GM23338 (cell line): ENCODE measurements at regions not wholly inside any gene's neighbourhood (a gene's known extent, or its start where the extent isn't known, plus 50 kb on each side); places are given as distances from the start of the nearest gene placed in this dataset.

Source experiments
- ATAC-seq: fragments of 200-7000 bp; cut with Tn5 transposase; 3 replicates; pipeline ENCODE4 v1.9.1; 2020
- DNase-seq: peaks from one replicate; pipeline ENCODE4 v3.0.0-alpha.2; 2015; ENCODE audit warnings: low spot score
- H2AFZ ChIP-seq: fragments of 200-600 bp; sonication (generic); 2 replicates; pipeline ENCODE4 v1.8.0; 2016; ENCODE audit warnings: antibody characterized with exemption, mild to moderate bottlenecking, moderate library complexity
- H3F3A ChIP-seq: fragments of 200-600 bp; sonication (generic); replicated peaks from 2 replicates; pipeline ENCODE4 v1.8.0; 2017; ENCODE audit warnings: antibody characterized with exemption, mixed run types, low read depth
- H3K27ac ChIP-seq: fragments of 200-600 bp; sonication (generic); 2 replicates; pipeline ENCODE4 v1.6.1; 2016; ENCODE audit warnings: low read depth
- H3K27me3 ChIP-seq: fragments of 200-600 bp; sonication (generic); 2 replicates; pipeline ENCODE4 v1.8.0; 2016; ENCODE audit warnings: mild to moderate bottlenecking, mixed run types, moderate library complexity; ENCODE audit not compliant: insufficient read depth
- H3K36me3 ChIP-seq: fragments of 200-600 bp; sonication (generic); 2 replicates; pipeline ENCODE4 v1.8.0; 2016; ENCODE audit warnings: mild to moderate bottlenecking; ENCODE audit not compliant: insufficient read depth
- H3K4me1 ChIP-seq: fragments of 200-600 bp; sonication (generic); 2 replicates; pipeline ENCODE4 v1.8.0; 2016; ENCODE audit warnings: mild to moderate bottlenecking, moderate library complexity; ENCODE audit not compliant: insufficient read depth
- H3K4me2 ChIP-seq: fragments of 200-600 bp; sonication (generic); 2 replicates; pipeline ENCODE4 v1.7.1; 2017; ENCODE audit warnings: mixed run types
- H3K4me3 ChIP-seq: fragments of 200-600 bp; sonication (generic); 2 replicates; pipeline ENCODE4 v1.6.1; 2016; ENCODE audit warnings: mixed run types
- H3K79me2 ChIP-seq: fragments of 200-600 bp; sonication (generic); replicated peaks from 2 replicates; pipeline ENCODE4 v1.8.0; 2017; ENCODE audit warnings: mild to moderate bottlenecking; ENCODE audit not compliant: insufficient read depth
- H3K9me2 ChIP-seq: fragments of 200-600 bp; sonication (generic); 2 replicates; pipeline ENCODE4 v1.8.0; 2017; ENCODE audit not compliant: insufficient read depth
- H4K20me1 ChIP-seq: fragments of 200-600 bp; sonication (generic); replicated peaks from 2 replicates; pipeline ENCODE4 v1.8.0; 2017; ENCODE audit warnings: mild to moderate bottlenecking; ENCODE audit not compliant: insufficient read depth
- H3K27ac Mint-ChIP-seq: 2 replicates; pipeline ENCODE4 v1.8.0; 2020; ENCODE audit warnings: inconsistent platforms, mild to moderate bottlenecking, moderate library complexity, mixed read lengths
- H3K27me3 Mint-ChIP-seq: 3 replicates; pipeline ENCODE4 v1.8.0; 2022; ENCODE audit warnings: low read depth, mild to moderate bottlenecking, moderate library complexity, mixed read lengths, inconsistent platforms; ENCODE audit not compliant: insufficient read depth, poor library complexity
- H3K36me3 Mint-ChIP-seq: 3 replicates; pipeline ENCODE4 v1.8.0; 2021; ENCODE audit warnings: low read depth, mild to moderate bottlenecking, inconsistent platforms, moderate library complexity, mixed read lengths
- H3K4me1 Mint-ChIP-seq: 3 replicates; pipeline ENCODE4 v1.8.0; 2020; ENCODE audit warnings: mild to moderate bottlenecking, inconsistent platforms, mixed read lengths
- H3K4me3 Mint-ChIP-seq: 3 replicates; pipeline ENCODE4 v1.8.0; 2021; ENCODE audit warnings: moderate library complexity, mild to moderate bottlenecking, inconsistent platforms, mixed read lengths
- H3K9me3 Mint-ChIP-seq: 3 replicates; pipeline ENCODE4 v1.8.0; 2020; ENCODE audit warnings: moderate library complexity, mild to moderate bottlenecking, inconsistent platforms, mixed read lengths
- CREB1 ChIP-seq: fragments of 250-450 bp; sonication (Bioruptor Pico); IDR thresholded peaks from 2 replicates; pipeline ENCODE4 v1.5.0; 2020; ENCODE audit warnings: low read depth, mild to moderate bottlenecking, moderate library complexity
- EZH2 ChIP-seq: fragments of 200-600 bp; sonication (generic); IDR thresholded peaks from one replicate; pipeline ENCODE4 v1.8.0; 2017; ENCODE audit warnings: antibody characterized with exemption, mild to moderate bottlenecking, low read depth; ENCODE audit not compliant: unreplicated experiment
- EZH2phosphoT487 ChIP-seq: fragments of 200-600 bp; sonication (generic); IDR thresholded peaks from one replicate; pipeline ENCODE4 v1.8.1; 2018; ENCODE audit warnings: antibody characterized with exemption; ENCODE audit not compliant: unreplicated experiment
- JUNB ChIP-seq: IDR thresholded peaks from one replicate; pipeline ENCODE4 v1.6.1; 2016; ENCODE audit warnings: antibody characterized with exemption; ENCODE audit not compliant: unreplicated experiment
- NANOG ChIP-seq: IDR thresholded peaks from 2 replicates; pipeline ENCODE4 v1.6.1; 2016; ENCODE audit warnings: antibody characterized with exemption, borderline replicate concordance
- POLR2AphosphoS5 ChIP-seq: IDR thresholded peaks from 2 replicates; pipeline ENCODE4 v1.6.1; 2016; ENCODE audit warnings: antibody characterized with exemption, low read depth
- STAT1 ChIP-seq: IDR thresholded peaks from one replicate; pipeline ENCODE4 v1.6.1; 2016; ENCODE audit warnings: antibody characterized with exemption; ENCODE audit not compliant: unreplicated experiment
- ZNF114 ChIP-seq: fragments of 250-450 bp; sonication (Bioruptor Pico); IDR thresholded peaks from 2 replicates; pipeline ENCODE4 v1.5.0; 2020; ENCODE audit warnings: mild to moderate bottlenecking, moderate library complexity
- ZNF331 ChIP-seq: fragments of 250-450 bp; sonication (Bioruptor Pico); IDR thresholded peaks from 2 replicates; pipeline ENCODE4 v1.5.0; 2020; ENCODE audit warnings: low read depth, mild to moderate bottlenecking, moderate library complexity
- TF ChIP-seq, protein P1 (sequence below): fragments of 250-450 bp; sonication (Bioruptor Pico); IDR thresholded peaks from 2 replicates; pipeline ENCODE4 v1.5.0; 2020; ENCODE audit warnings: mild to moderate bottlenecking, moderate library complexity
- TF ChIP-seq, protein P2 (sequence below), 2 experiments: fragments of 200-600 bp in 1 of 2; sonication (generic) in 1 of 2; conservative IDR thresholded peaks; 2 replicates each; pipeline versions ENCODE4 v1.5.1 to v1.6.1; 2016 to 2017; ENCODE audit warnings: antibody characterized with exemption in 2 of 2, low read depth in 2 of 2, mild to moderate bottlenecking in 2 of 2, moderate library complexity in 1 of 2
- TF ChIP-seq, protein P3 (sequence below): IDR thresholded peaks from one replicate; pipeline ENCODE4 v1.6.1; 2018; ENCODE audit warnings: antibody characterized with exemption; ENCODE audit not compliant: unreplicated experiment
- TF ChIP-seq, protein P4 (sequence below): IDR thresholded peaks from 2 replicates; pipeline ENCODE4 v1.6.1; 2016; ENCODE audit warnings: antibody characterized with exemption

DNA sequence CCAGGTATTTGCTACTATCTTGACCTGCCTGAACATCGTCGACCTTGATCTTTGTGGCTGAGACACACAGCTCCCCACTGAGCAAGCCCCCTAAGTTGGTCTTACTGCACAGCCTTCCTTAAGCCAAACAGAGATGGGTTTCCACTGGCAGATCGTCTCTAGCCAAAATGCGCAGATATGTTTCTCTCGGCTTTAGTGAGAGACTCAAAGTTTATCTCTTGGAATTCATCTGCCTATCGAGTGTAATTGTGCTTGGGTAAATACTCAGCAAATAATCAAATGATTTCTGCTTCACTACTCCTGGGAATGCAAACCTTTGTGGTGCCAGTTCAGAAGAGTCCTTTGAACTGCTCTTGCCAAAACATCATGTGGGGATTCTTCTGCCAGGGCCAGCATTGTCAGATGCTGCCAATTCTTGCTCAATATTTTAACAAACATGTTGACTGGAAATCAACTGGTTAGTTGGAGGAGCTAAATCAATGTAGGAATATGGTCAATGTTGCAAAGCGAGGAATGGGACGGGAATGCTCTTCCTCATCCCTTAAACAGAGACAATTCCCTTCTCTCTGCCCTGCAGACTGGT, 141.2 kb upstream of the SLC28A3 start:
- TF ChIP-seq ZNF331 (CRISPR knock-in tag) (no peak), ZNF114 (CRISPR knock-in tag) (no peak), POLR2AphosphoS5 (no peak), NANOG (no peak), EZH2phosphoT487 (no peak), EZH2 (no peak), CREB1 (no peak), JUNB (no peak), STAT1 (no peak)
- TF ChIP-seq, protein P1, sequence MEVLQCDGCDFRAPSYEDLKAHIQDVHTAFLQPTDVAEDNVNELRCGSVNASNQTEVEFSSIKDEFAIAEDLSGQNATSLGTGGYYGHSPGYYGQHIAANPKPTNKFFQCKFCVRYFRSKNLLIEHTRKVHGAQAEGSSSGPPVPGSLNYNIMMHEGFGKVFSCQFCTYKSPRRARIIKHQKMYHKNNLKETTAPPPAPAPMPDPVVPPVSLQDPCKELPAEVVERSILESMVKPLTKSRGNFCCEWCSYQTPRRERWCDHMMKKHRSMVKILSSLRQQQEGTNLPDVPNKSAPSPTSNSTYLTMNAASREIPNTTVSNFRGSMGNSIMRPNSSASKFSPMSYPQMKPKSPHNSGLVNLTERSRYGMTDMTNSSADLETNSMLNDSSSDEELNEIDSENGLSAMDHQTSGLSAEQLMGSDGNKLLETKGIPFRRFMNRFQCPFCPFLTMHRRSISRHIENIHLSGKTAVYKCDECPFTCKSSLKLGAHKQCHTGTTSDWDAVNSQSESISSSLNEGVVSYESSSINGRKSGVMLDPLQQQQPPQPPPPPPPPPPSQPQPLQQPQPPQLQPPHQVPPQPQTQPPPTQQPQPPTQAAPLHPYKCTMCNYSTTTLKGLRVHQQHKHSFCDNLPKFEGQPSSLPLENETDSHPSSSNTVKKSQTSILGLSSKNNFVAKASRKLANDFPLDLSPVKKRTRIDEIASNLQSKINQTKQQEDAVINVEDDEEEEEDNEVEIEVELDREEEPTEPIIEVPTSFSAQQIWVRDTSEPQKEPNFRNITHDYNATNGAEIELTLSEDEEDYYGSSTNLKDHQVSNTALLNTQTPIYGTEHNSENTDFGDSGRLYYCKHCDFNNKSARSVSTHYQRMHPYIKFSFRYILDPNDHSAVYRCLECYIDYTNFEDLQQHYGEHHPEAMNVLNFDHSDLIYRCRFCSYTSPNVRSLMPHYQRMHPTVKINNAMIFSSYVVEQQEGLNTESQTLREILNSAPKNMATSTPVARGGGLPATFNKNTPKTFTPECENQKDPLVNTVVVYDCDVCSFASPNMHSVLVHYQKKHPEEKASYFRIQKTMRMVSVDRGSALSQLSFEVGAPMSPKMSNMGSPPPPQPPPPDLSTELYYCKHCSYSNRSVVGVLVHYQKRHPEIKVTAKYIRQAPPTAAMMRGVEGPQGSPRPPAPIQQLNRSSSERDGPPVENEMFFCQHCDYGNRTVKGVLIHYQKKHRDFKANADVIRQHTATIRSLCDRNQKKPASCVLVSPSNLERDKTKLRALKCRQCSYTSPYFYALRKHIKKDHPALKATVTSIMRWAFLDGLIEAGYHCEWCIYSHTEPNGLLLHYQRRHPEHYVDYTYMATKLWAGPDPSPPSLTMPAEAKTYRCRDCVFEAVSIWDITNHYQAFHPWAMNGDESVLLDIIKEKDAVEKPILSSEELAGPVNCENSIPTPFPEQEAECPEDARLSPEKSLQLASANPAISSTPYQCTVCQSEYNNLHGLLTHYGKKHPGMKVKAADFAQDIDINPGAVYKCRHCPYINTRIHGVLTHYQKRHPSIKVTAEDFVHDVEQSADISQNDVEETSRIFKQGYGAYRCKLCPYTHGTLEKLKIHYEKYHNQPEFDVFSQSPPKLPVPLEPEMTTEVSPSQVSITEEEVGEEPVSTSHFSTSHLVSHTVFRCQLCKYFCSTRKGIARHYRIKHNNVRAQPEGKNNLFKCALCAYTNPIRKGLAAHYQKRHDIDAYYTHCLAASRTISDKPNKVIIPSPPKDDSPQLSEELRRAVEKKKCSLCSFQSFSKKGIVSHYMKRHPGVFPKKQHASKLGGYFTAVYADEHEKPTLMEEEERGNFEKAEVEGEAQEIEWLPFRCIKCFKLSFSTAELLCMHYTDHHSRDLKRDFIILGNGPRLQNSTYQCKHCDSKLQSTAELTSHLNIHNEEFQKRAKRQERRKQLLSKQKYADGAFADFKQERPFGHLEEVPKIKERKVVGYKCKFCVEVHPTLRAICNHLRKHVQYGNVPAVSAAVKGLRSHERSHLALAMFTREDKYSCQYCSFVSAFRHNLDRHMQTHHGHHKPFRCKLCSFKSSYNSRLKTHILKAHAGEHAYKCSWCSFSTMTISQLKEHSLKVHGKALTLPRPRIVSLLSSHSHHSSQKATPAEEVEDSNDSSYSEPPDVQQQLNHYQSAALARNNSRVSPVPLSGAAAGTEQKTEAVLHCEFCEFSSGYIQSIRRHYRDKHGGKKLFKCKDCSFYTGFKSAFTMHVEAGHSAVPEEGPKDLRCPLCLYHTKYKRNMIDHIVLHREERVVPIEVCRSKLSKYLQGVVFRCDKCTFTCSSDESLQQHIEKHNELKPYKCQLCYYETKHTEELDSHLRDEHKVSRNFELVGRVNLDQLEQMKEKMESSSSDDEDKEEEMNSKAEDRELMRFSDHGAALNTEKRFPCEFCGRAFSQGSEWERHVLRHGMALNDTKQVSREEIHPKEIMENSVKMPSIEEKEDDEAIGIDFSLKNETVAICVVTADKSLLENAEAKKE (CRISPR knock-in tag): no peak
- TF ChIP-seq, protein P2, sequence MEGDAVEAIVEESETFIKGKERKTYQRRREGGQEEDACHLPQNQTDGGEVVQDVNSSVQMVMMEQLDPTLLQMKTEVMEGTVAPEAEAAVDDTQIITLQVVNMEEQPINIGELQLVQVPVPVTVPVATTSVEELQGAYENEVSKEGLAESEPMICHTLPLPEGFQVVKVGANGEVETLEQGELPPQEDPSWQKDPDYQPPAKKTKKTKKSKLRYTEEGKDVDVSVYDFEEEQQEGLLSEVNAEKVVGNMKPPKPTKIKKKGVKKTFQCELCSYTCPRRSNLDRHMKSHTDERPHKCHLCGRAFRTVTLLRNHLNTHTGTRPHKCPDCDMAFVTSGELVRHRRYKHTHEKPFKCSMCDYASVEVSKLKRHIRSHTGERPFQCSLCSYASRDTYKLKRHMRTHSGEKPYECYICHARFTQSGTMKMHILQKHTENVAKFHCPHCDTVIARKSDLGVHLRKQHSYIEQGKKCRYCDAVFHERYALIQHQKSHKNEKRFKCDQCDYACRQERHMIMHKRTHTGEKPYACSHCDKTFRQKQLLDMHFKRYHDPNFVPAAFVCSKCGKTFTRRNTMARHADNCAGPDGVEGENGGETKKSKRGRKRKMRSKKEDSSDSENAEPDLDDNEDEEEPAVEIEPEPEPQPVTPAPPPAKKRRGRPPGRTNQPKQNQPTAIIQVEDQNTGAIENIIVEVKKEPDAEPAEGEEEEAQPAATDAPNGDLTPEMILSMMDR (conservative IDR thresholded peaks at IDR 0.05; ENCODE audit: low read depth in 2 of 2): no peak
- TF ChIP-seq, protein P3, sequence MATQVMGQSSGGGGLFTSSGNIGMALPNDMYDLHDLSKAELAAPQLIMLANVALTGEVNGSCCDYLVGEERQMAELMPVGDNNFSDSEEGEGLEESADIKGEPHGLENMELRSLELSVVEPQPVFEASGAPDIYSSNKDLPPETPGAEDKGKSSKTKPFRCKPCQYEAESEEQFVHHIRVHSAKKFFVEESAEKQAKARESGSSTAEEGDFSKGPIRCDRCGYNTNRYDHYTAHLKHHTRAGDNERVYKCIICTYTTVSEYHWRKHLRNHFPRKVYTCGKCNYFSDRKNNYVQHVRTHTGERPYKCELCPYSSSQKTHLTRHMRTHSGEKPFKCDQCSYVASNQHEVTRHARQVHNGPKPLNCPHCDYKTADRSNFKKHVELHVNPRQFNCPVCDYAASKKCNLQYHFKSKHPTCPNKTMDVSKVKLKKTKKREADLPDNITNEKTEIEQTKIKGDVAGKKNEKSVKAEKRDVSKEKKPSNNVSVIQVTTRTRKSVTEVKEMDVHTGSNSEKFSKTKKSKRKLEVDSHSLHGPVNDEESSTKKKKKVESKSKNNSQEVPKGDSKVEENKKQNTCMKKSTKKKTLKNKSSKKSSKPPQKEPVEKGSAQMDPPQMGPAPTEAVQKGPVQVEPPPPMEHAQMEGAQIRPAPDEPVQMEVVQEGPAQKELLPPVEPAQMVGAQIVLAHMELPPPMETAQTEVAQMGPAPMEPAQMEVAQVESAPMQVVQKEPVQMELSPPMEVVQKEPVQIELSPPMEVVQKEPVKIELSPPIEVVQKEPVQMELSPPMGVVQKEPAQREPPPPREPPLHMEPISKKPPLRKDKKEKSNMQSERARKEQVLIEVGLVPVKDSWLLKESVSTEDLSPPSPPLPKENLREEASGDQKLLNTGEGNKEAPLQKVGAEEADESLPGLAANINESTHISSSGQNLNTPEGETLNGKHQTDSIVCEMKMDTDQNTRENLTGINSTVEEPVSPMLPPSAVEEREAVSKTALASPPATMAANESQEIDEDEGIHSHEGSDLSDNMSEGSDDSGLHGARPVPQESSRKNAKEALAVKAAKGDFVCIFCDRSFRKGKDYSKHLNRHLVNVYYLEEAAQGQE: no peak
- TF ChIP-seq, protein P4, sequence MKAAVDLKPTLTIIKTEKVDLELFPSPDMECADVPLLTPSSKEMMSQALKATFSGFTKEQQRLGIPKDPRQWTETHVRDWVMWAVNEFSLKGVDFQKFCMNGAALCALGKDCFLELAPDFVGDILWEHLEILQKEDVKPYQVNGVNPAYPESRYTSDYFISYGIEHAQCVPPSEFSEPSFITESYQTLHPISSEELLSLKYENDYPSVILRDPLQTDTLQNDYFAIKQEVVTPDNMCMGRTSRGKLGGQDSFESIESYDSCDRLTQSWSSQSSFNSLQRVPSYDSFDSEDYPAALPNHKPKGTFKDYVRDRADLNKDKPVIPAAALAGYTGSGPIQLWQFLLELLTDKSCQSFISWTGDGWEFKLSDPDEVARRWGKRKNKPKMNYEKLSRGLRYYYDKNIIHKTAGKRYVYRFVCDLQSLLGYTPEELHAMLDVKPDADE: no peak
- no peaks in the 10 kb centered on the region for H3F3A ChIP-seq
- Mint-ChIP-seq H3K4me1 (peaks cover 7% of the 10 kb centered on the region; the same call in 2 of the 3 replicates), H3K9me3 (no peaks in the 10 kb centered on the region), H3K27me3 (peaks cover 8% of the 10 kb centered on the region), H3K36me3 (no peaks in the 10 kb centered on the region), H3K4me3 (no peak overlapping the region), H3K27ac (no peak overlapping the region)
- H3K27me3 ChIP-seq: no peaks in the 10 kb centered on the region
- no peak overlapping the region for H2AFZ ChIP-seq
- H3K4me3 ChIP-seq: no peak overlapping the region
- ATAC-seq (no peak), DNase-seq (no peak)
- H3K79me2 ChIP-seq: no peaks in the 10 kb centered on the region
- no peaks in the 10 kb centered on the region for H3K4me1 ChIP-seq
- no peak overlapping the region for H3K4me2 ChIP-seq
- H3K9me2 ChIP-seq: 0 out of 2 replicates have a peak, but pooled peaks cover 3% of the 10 kb centered on the region
- no peak overlapping the region for H3K27ac ChIP-seq
- no peaks in the 10 kb centered on the region; the same call in 1 of the 2 replicates for H4K20me1 ChIP-seq
- H3K36me3 ChIP-seq: no peaks in the 10 kb centered on the region
